NCI-H2227 treated with DMSO at 0.1 percent for 48 hours (cell line): ENCODE measurements at regions not wholly inside any gene's neighbourhood (a gene's known extent, or its start where the extent isn't known, plus 50 kb on each side); places are given as distances from the start of the nearest gene placed in this dataset.
"Not testable (repeated sequence)": the region's sequence is repeated elsewhere in the genome, so short reads cannot be mapped to it uniquely, and the experiment has no call there.

ENCODE experiments used
- DNase-seq: peaks from one replicate; lab custom pipeline; 2025; lab: John Stamatoyannopoulos, UW

- DNase-seq = not testable (repeated sequence)
Measured at GRCh38 chr20:18876394-18876793, 62.8 kb downstream of the SCP2D1 start.

- DNase-seq = no peak
Measured at GRCh38 chr20:18879262-18879661, 65.7 kb downstream of the SCP2D1 start.

GRCh38 chr20:18886756-18887155 is 73.2 kb downstream of the SCP2D1 start:
- DNase-seq = no peak

GRCh38 chr20:18901980-18902737 is 88.6 kb downstream of the SCP2D1 start:
- DNase-seq = no peak

- DNase-seq = no peak
Measured at GRCh38 chr20:18904192-18904591, 90.6 kb downstream of the SCP2D1 start.

- DNase-seq = no peak
Measured at GRCh38 chr20:18904624-18905023, 91.0 kb downstream of the SCP2D1 start.

- no peak for DNase-seq
Measured at GRCh38 chr20:18906046-18906445, 92.5 kb downstream of the SCP2D1 start.

GRCh38 chr20:18907353-18907752 is 93.8 kb downstream of the SCP2D1 start:
- no peak for DNase-seq

GRCh38 chr20:18908109-18908508 is 94.5 kb downstream of the SCP2D1 start:
- DNase-seq = no peak

- DNase-seq = no peak
Measured at GRCh38 chr20:18909254-18909653, 95.7 kb downstream of the SCP2D1 start.

GRCh38 chr20:18913701-18914100 is 100.1 kb downstream of the SCP2D1 start:
- no peak for DNase-seq

- no peak for DNase-seq
Measured at GRCh38 chr20:18914796-18915195, 101.2 kb downstream of the SCP2D1 start.

GRCh38 chr20:18916886-18917750 is 103.5 kb downstream of the SCP2D1 start:
- DNase-seq = no peak

- DNase-seq = no peak
Measured at GRCh38 chr20:18919996-18920395, 106.4 kb downstream of the SCP2D1 start.

- no peak for DNase-seq
Measured at GRCh38 chr20:18921291-18921690, 107.7 kb downstream of the SCP2D1 start.

GRCh38 chr20:18922251-18922650 is 108.7 kb downstream of the SCP2D1 start:
- DNase-seq = no peak

GRCh38 chr20:18922898-18923297 is 109.3 kb downstream of the SCP2D1 start:
- DNase-seq = no peak

GRCh38 chr20:18926965-18927364 is 113.4 kb downstream of the SCP2D1 start:
- no peak for DNase-seq

- no peak for DNase-seq
Measured at GRCh38 chr20:18928626-18929025, 115.0 kb downstream of the SCP2D1 start.

- no peak for DNase-seq
Measured at GRCh38 chr20:18929800-18930199, 116.2 kb downstream of the SCP2D1 start.

GRCh38 chr20:18943542-18943941 is 130.0 kb downstream of the SCP2D1 start:
- DNase-seq = no peak

- no peak for DNase-seq
Measured at GRCh38 chr20:18956890-18957289, 143.3 kb downstream of the SCP2D1 start.

- no peak for DNase-seq
Measured at GRCh38 chr20:18957328-18957727, 143.7 kb downstream of the SCP2D1 start.
